ENCODE measurements at regions not wholly inside any gene's neighbourhood (a gene's known extent, or its start where the extent isn't known, plus 50 kb on each side); places are given as distances from the start of the nearest gene placed in this dataset.

DNA sequence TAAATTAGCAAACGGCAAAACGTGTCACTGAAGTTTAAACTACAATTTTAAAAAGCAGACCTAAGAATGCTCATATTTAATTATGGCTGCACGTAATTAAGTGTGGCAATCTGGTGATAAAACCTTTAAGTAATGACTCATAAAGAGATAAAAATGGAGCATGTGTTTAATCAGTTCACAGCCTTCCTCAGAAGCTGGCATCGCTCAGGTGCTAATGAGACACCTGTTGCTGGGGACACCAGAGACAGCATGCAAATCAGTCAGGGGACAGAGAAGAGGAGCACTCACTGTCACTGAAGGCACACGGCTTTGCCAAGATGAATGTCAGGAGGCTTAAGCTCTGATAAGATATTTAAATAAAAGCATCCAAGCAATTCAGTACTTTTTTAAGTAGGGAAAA lies 840.3 kb downstream of the GALC start:
- DNase-seq: no peak

DNA sequence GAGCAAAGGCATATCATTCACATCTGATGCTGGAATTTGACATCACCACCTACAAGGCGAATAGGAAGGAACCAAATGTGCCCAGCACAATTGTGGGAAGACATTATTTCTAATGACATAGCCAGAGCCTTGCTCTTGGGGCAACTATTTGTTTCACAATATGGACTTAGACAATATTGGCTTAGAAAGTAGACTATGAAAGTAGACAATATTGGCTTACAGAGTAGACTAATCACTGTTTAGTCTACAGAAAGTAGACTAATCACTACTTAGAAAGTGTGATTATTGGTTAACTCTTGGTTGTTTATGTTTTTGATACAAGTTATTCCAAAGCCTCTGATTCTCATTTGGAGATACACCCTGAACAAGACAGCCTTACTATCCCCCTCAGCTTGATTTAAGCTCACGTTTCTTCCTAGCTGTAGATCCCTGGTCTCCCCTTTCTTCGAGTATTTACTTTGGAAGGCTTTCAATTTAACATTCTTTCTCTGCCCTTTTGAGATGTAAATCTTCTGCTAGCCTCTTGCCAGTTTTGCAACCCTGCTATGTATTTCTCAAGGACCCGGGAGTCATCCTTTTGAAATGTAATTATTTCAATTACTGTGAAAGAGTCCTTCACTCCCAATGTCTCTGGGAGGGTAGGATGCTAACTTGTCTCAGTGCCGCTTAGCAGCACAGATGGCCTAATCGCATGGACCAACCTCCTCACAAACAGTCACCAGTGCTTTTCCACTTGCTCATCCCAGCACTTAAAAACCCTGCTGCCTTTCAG lies 843.2 kb downstream of the GALC start:
- no peak for DNase-seq

DNA sequence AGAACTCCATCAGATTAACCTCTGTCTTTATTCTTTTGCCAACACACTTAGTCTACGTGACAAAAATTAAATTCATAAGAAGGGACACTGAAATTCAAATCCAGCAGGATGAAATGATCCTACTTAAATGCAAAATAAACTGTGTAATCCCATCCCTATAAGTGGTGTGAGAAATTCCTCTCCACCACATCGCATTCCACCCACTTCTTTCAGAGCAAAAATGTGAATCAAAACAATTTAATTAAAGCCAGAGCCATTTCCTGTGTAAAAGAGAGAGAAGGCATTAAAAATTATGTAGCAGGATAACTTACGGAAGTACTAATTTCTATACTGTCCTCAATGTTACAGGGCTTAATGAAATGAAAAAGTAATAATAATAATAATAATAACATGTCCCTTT lies 844.3 kb downstream of the GALC start:
- DNase-seq: no peak

DNA sequence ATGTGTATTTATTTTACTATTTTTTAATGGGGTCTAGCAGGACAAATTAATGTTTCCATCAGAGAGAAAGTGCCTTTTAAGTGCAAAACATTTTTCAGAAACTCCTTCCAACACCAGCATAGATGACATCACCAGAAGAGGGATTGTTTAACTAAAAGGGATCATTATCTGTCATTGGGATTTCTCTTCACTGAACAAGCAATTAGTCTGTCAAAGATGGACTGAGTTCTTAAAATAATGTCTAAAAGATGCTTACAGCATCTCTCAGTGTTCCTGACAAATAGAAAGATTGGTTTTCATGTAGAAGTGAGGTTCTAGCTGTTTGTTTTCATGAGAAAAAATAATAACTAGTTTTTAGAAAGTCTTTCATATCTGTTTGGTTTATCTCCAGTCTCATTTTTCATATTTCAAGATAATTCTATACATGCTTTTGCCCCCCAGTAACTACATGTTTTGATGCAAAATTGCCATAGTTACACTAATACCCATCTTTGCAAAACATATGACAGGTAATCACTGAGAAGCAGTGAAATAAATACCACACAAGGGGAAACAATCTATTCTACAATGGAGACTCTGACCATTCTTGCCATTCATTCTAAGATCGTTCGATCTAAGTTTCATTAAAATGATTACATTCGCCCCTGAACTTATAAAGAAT lies 850.3 kb downstream of the GALC start:
- no peak for DNase-seq

DNA sequence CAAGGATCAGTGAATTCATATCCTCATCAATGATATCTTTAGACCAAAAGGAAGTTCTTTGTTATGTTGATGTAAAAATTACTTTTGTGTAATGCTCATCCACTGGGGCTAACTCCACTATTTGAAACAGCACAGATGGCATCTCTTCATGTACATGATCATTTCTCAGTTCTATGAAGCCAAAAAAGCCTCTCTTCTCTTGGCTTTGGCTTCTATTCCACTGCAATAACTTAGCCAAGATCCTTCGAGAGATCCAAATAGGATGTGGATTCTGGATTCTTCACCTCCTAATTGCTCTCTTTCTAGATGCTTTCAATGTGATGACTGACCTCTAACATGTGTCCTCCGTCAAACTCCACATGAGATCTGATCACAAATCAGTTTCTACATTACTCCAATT lies 851.2 kb downstream of the GALC start:
- DNase-seq: no peak

DNA sequence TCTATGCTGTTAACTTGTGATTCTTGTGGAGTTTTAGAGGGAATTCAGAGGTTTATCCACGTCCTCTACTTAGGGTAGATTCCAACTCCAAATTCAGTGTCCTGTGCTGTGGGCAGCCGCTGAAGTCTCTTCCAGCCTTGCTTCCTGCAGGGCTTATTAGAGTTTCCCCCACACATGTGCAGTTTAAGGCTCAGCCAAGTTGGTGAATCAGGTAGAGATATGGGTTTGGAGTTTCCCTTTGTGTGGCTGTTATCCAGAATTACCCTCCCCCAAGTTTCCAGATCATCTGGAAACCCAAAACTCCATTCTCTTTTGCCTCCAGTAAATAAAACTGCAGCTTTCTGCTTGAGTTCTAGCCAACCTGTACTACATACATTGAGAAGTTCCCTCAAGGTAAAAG lies 853.7 kb downstream of the GALC start:
- DNase-seq: no peak

DNA sequence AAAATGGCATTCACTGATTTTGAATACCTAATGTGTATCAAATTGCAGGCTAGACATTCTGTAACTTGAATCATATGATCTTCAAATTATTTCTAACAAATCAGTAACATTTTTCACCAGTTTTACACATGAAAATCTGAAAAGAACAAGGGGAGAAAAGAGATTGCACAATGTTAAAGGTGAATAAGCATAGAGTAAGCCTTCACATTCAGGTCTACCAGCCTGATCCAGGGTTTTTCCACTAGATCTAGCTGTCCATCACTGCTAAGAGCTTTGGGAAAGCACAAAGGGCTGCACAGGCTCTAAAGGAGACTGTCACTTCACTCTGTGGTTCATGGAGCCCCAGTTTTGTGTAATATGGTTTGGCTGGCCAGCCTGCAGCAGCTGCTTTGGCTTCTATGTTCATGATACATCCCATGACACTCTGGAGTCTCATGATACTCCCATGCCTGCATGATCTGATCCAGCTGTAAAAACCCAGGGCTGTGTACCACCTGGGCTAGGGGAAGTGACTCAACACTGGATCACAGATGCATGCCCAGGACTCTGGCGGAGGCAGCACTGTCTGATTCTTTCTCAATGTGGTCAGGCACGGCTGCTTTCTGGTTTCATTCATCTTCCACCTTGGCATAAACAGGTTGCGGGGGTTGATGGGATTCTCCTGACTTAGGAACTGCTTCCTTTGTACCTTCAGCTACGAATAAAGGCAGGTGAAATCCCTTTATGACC lies 859.7 kb downstream of the GALC start:
- no peak for DNase-seq

DNA sequence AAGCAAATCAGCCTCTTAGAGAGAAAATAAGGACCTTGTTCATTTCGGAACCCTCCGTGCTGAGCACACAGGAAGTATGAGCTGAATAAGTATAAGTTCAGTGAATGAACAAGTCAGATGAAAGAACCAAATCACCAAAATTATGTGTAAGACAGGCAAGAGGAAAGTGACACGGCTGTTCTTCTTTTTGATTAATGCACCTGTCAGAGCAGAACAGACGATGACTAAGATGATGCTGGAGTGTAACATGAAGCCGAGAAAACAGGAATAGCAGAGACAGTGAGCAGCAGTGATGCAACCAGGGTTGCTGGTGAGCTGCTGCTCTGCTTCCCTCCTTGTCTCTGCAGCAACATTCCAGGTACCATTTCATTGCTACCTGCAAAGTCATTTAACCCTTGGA lies 861.1 kb downstream of the GALC start:
- DNase-seq: no peak

DNA sequence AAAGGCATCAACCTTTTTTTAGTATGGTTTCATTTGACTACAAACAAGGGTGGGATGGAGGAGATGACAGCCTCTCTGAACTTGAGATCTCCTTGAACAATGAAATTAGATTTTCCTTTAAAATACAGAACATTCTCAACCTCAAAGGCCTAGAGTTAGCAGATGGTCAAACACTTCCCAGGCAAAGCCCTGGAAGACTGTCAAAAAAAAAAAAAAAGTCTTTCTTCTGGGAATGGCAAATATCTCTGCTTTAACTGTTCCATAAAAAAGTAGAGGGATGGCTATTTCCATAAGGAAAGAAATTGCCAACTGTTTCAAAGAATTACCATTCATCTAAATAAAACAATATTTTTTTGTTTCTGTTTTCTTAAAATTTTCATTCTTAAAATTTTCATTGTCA lies 870.8 kb downstream of the GALC start:
- DNase-seq: no peak

DNA sequence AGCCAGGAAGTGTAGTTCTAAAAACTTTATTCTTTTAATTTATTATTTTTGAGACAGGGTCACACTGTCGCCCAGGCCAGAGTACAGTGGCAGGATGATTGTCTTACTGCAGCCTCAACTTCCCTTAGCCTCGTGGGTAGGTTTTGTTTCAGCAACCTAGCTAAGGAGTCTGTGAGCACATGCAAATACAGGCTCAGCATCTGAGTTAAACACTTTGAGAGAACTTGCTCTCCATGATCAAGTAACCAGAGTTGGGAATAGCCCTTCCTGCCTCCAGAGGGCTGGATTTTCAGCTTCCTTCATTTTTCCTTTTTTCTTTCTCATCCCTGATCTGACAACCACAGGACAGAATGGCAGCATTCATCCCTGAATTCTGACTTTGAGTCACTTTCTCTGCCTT lies 871.3 kb downstream of the GALC start:
- no peak for DNase-seq

DNA sequence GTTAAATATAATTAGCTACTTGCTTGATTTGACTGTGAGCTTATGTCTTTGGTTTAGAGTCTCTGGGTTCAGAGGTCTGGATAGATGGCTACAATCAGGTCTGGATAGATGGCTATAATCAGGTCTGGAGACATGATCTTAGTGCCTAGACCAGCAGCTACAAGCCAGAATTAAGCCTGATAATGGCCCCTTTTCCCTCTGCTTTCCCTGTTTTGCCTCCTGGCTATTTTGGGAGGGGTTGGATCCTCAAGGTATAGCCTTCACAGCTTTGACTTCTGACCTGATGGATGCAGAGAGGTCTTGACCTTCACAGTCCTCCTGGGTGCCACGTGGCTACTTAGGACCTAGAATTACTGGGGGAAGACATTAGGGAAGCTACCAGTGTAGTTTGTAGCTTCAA lies 877.7 kb downstream of the GALC start:
- no peak for DNase-seq

DNA sequence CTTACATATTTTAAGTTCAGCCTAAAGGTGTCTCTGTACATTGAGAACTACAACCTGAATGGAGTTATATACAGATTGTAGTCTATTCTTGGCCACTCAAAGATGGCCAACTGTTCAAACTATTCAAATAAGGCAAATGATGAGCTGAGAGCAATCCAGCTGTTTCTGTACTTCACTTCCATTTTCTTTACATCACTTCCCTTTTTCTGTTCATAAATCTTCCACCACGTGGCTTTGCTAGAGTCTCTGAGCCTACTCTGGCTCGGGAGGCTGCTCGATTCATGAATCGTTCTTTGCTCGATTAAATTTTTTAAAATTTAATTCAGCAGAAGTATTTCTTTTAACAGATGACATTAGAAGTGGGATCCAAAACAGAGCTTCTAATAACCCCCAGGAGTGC lies 879.7 kb downstream of the GALC start:
- DNase-seq: no peak

DNA sequence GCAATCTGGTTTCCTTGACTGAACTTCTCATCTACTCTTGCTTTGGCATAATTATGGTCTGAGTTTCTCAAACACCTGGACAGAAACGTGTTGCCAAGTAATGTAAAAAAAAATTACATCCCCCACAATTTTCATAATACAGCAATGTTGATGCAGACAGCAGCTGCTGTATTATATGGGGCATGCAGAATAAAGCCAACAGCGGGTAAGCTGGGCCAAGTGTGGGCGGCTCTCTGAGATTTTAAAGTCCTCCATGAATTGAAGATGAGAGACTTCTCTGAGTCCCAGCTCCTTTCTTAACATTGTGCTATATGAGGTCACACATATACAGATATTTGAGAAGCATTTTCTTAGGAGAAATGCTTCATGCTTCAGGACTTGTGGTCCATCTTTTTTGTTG lies 881.2 kb downstream of the GALC start:
- DNase-seq: no peak

DNA sequence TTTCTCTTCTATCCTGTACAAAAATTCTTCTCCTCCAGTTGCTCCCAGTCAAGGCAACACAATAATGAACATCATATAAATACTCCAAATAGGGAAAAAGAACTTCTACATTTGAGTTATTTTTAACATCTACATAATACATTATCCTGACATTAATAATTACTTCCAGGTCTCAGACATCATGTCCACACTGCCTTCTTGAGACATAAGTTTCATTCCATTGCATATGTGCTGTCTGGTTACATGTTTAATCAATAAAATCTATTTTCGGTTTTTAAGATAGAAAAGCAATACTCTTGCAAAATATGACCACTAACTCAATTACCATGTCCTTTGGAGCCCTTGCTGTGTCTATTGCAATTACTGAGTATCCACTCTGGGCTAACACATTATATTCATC lies 881.9 kb downstream of the GALC start:
- DNase-seq: no peak

DNA sequence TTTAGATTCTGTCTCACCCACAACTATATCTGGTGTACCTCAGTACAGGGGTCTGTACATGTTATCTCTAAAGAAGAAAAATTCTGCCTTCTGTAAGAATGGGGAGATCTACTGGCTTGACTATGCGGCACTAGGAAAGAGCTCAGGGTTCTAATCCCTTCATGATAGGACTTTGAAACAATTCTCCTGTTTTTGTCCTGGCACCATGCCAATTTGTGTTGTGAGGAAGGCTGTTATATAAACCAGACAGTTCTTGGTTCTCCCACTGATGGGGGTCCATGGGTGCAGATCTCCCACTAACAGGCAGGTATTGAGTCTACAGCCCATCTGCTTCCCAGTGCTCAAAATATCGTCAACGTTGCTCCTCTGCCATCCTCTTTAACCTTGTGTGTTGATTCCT lies 883.7 kb downstream of the GALC start:
- no peak for DNase-seq

DNA sequence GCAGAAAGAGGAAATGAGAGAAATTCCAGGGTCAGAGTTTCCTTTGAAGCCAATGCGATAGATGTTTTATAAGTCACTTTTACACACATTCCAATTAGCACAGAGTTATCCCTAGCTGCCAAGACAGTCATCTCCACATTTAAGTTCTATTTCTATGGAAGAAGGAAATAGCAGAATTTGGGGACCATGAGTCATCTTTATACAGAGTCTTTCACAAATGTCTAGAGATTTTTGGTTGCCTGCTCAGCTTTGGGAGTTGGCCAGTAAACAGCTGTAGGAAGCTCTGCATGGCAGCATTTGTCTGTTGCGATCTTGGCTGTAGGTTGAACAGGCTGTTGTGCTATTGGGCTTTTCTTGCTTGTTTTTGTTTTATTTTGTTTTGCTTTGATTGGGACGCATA lies 884.3 kb downstream of the GALC start:
- DNase-seq: no peak

DNA sequence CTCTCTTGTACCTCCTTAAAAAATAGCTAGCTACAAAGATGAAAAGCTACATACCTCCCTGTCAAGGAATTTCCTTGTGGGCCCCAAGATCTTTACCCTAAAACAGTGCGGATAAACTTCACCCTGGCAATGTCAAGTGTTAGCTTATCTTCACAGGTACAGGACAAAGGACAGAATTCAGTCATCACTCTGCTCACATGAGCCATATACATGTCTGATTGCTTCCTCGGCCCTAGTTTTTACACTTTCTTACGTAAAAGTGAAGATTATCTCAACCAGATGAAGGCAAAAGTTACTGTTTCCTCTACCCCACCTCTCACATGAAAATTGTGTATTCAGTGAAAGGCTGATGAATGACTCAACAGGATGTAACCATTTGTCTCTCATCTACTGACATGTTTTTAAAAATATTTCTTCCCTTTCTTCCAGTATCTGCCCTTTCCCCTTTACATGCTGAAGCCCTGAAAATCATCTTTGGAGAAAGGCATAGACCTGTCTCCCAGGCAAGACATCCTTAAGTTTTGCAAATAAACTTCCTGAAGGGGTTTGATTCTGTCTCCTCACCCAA lies 890.1 kb downstream of the GALC start:
- no peak for DNase-seq

DNA sequence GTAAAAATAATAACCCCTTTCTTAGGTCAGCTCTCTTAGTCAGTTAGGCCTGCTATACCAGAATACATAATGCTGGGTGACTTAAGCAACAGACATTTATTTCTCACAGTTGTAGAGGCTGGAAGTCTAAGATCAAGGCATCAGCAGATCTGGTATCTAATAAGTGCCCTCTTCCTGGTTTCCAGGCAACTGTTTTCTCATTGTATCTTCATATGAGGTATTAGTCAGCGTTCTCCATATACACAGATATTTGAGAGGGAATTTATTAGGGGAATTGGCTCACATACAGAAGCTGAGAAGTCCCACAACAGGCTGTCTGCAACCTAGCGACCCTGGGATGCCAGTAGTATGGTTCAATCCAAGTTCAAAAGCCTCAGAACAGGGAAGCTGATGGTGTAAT lies 896.0 kb downstream of the GALC start:
- DNase-seq: no peak

DNA sequence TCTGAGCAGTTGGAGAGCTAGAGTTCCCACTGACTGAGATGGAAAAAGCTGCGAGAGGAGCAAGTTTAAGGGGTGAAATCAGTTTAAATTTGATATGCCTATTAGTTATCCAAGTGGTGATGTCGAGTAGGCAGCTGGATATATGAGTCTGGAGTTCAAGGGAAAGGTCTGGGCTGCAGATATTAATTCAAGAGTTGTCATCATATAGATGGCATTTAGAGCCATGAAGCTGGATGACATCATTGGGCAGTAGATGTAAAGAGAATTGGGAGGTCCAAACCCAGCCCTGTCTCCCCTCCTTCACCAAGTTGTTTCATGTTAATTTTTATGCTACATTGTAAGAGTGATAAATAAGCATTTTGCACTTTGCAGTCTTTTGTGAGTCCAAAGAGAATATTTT lies 898.1 kb downstream of the GALC start:
- DNase-seq: no peak

DNA sequence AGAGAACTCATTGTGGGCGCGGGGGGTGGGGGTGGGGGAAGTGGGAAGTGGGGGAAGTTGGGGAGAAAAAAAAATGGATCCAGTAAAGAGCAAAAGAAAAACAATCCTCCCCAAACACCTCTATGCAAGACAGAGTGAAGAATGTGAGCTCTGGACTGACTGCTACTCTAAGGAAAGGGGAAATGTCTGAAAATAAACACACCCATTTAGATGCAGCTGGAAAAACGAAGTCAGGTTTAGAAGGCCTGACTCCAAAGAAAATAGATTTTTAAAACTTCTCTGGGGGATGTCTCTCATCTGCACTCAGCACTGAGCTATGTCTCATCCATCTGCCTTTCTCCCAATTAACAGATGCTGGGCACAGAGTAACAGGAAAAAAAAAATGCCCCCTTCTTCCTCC lies 904.4 kb downstream of the GALC start:
- DNase-seq: no peak

DNA sequence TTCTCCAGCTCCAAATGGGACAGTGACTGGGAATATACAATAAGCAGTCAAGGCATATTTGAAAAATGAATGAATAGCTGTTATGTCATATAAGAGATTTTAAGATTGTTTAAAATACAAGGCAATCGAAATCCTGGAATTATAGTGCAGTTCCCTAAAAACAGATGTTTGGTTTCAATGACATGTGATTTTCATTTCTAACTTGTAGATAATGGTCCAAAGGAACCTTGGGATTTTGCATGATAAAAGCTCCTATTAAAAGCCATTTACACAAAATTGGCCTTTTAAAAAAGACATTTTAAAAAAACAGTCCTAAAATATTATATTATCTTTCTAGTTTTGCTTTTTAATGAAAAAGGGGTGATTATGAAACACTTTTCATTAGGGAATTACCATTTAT lies 905.1 kb downstream of the GALC start:
- no peak for DNase-seq

DNA sequence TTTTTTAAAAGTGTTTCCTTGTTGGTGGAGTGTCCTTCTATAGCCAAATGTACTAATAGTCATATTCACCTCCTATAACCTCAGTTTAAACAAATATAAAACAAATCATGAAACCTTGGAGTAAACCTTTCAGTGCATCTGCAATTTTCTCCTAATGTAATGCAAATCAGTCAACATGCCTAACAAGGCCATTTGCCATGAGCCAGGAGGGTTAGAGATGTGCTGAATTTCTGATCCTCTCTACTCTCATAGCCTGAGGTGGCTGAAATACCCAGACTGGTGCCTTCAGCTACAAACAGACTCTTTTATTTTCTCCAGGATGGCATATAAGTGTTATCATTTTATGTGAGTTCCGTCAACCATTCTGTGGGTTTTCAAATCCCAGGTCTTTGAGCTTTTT lies 908.1 kb downstream of the GALC start:
- DNase-seq: no peak

DNA sequence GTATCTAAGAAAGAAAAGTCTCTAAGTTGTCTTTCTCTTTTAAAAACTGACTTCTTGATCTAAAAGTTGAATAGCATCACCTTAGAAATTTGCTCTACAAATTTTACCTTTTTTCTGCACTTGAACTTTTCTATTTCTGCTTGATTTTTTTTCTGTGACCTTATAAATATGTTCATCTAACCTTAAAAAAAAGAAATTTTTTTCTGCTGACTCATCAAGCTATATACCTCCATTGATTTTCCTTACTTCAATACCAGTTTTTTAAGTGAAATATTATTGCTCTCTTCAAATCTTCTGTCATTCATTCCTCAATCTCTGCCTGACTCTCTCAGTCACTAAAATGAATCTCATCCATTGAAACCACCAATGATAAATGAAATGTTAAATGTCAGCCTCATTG lies 910.1 kb downstream of the GALC start:
- DNase-seq: no peak

DNA sequence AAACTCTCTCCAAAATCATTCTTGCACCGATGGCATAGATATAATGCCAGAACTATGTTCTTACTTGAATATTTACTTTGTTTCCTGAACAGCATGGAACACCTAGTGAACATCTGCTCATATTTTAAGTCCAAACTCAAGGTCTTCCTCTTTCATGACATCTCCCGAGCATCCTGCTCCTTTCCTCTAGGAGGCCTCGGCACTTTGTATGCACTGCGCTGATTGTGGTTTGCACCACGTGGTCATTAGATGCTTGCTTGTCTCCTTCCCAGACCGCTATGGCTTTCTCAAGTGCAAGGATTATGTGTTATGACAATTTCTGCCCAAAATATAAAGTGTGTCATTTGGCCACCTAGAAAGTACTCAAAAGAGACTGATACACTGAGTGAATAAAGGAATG lies 912.0 kb downstream of the GALC start:
- no peak for DNase-seq
